Sigmoid colon (tissue), 6 donors: ENCODE measurements at regions not wholly inside any gene's neighbourhood (a gene's known extent, or its start where the extent isn't known, plus 50 kb on each side); places are given as distances from the start of the nearest gene placed in this dataset.

Experiments used
- DNase-seq: peaks from one replicate; pipeline ENCODE4 v3.0.0-alpha.2; 2019
- H3K27ac ChIP-seq, 4 donors: fragments of 200-600 bp; sonication (generic); one replicate each; pipeline ENCODE4 v1.5.1; 2016 to 2019; ENCODE audit warnings: mild to moderate bottlenecking in 1 of 4
- H3K27me3 ChIP-seq, 3 donors: fragments of 200-600 bp; sonication (generic); one replicate each; pipeline ENCODE4 v1.5.1; 2019; ENCODE audit warnings: mild to moderate bottlenecking in 1 of 3
- H3K36me3 ChIP-seq, 4 donors: fragments of 200-600 bp; sonication (generic); one replicate each; pipeline ENCODE4 v1.5.1; 2016 to 2019
- H3K4me1 ChIP-seq, 4 donors: fragments of 200-600 bp; sonication (generic); one replicate each; pipeline ENCODE4 v1.5.1; 2017 to 2019
- H3K4me3 ChIP-seq, 4 donors: fragments of 200-600 bp; sonication (generic); one replicate each; pipeline ENCODE4 v1.5.1; 2017 to 2019; ENCODE audit warnings: mild to moderate bottlenecking in 2 of 4, moderate library complexity in 1 of 4
- H3K9me3 ChIP-seq, 4 donors: fragments of 200-600 bp in 3 of 4; sonication (generic) in 3 of 4; one replicate each; pipeline versions ENCODE4 v1.5.1 to v1.6.1; 2013 to 2019
- EP300 ChIP-seq, 4 donors: sonication (generic); formaldehyde crosslinking; IDR thresholded peaks; one replicate each; pipeline ENCODE4 v1.6.1; 2017; ENCODE audit warnings: antibody characterized with exemption in 4 of 4
- POLR2A ChIP-seq, 2 donors: fragments of 450-650 bp; IDR thresholded peaks; one replicate each; pipeline ENCODE4 v1.6.1; 2016; ENCODE audit warnings: antibody characterized with exemption in 2 of 2, mild to moderate bottlenecking in 2 of 2, moderate library complexity in 2 of 2
- POLR2AphosphoS5 ChIP-seq, 4 donors: sonication (generic); formaldehyde crosslinking; IDR thresholded peaks; one replicate each; pipeline ENCODE4 v1.6.1; 2017; ENCODE audit warnings: antibody characterized with exemption in 4 of 4
- WGBS, 2 donors: extraction: QIAGEN DNeasy Blood & Tissue Kit; methylation state at CpG; one replicate each; pipeline ENCODE4 v1.1.7; 2013; 5-methylcytosine and 5-hydroxymethylcytosine counted together
- intact Hi-C: fragments of 100-400 bp; cut with DNase I; formaldehyde crosslinking; loops from one replicate; pipeline ENCODE4 v1.15.1; 2023
- TF ChIP-seq, protein P1 (sequence below), 4 experiments: fragments of 450-650 bp in 3 of 4; fragments of 200-600 bp in 1 of 4; IDR thresholded peaks; one replicate each; pipeline ENCODE4 v1.5.1; 2016 to 2019; ENCODE audit warnings: antibody characterized with exemption in 4 of 4, mild to moderate bottlenecking in 3 of 4, moderate library complexity in 2 of 4
- donor health status: healthy with polysubstance abuse.
- donor health status: healthy.

DNA sequence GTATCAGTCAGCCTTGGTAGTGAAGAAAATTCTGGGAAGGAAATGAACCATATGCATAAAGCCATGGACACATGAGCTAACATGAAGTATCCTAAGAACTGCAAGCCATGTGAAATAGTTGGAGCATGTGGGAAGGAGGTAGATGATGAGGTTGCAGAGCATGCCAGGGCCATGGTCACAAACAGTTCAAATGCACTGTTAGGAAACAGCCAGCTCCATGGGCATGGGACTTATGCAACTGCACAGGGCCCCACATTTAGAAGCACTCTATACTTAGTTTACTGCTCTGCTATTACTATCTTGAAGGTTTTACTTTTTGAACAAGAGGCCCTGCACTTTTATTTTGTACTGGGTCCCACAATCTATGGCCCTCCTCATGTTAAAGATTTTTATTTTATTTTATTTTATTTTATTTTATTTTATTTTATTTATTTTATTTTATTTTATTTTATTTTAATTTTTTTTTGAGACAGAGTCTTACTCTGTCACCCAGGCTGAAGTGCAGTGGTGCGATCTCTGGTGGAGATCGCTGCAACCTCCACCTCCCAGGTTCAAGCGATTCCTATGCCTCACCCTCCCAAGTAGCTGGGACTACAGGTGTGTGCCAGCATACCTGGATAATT lies 169.1 kb downstream of the IBTK start:
- Histone ChIP-seq H3K27ac (no peak overlapping the region), H3K4me1 (peaks cover 0 to 13% (median 11%) of the 10 kb centered on the region in 4 donors), H3K9me3 (no peaks in the 10 kb centered on the region), H3K4me3 (no peak overlapping the region), H3K36me3 (no peaks in the 10 kb centered on the region), H3K27me3 (no peaks in the 10 kb centered on the region)
- 98% methylated on average over 3 of the region's 3 CpGs for whole genome bisulfite sequencing, 2 donors
- TF ChIP-seq EP300 (IDR thresholded peaks at IDR 0.05): no peak
- no peak for TF ChIP-seq POLR2A (IDR thresholded peaks at IDR 0.05)
- TF ChIP-seq, protein P1, sequence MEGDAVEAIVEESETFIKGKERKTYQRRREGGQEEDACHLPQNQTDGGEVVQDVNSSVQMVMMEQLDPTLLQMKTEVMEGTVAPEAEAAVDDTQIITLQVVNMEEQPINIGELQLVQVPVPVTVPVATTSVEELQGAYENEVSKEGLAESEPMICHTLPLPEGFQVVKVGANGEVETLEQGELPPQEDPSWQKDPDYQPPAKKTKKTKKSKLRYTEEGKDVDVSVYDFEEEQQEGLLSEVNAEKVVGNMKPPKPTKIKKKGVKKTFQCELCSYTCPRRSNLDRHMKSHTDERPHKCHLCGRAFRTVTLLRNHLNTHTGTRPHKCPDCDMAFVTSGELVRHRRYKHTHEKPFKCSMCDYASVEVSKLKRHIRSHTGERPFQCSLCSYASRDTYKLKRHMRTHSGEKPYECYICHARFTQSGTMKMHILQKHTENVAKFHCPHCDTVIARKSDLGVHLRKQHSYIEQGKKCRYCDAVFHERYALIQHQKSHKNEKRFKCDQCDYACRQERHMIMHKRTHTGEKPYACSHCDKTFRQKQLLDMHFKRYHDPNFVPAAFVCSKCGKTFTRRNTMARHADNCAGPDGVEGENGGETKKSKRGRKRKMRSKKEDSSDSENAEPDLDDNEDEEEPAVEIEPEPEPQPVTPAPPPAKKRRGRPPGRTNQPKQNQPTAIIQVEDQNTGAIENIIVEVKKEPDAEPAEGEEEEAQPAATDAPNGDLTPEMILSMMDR (IDR thresholded peaks at IDR 0.05): no peak
- no peak for TF ChIP-seq POLR2AphosphoS5 (IDR thresholded peaks at IDR 0.05)
- no peak for DNase-seq
- intact Hi-C loops: no loop called here

DNA sequence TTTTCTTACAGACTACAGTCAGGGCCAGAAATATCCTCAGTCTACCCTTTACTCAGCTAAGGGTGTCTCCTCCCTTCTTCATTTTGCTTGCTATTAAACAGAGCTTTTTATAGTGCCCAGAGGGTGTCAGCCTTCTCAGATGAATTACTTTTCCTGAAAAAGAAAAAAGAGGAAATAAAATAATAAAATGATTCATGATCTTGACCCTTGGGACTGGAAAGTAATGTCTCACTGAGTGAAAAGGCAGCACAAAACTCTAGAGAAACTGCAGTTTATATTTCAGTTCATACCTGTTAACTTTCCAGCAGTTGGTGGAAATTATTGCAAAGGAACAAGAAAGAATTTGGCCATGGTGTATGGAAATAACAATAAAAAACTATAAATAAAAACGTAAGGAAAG lies 170.6 kb downstream of the IBTK start:
- no peaks in the 10 kb centered on the region for H3K9me3 ChIP-seq
- no peak for DNase-seq
- H3K27ac ChIP-seq: no peak overlapping the region
- 6 to 36% methylated on average over 1 of the region's 1 CpG for WGBS, 2 donors
- no peak for TF ChIP-seq EP300 (IDR thresholded peaks at IDR 0.05)
- no peak for TF ChIP-seq POLR2A (IDR thresholded peaks at IDR 0.05)
- TF ChIP-seq, protein P1 (IDR thresholded peaks at IDR 0.05): no peak
- TF ChIP-seq POLR2AphosphoS5 (IDR thresholded peaks at IDR 0.05): no peak
- H3K4me1 ChIP-seq: peaks cover 0 to 13% (median 11%) of the 10 kb centered on the region in 4 donors
- no peaks in the 10 kb centered on the region for H3K27me3 ChIP-seq
- H3K4me3 ChIP-seq: no peak overlapping the region
- no peaks in the 10 kb centered on the region for H3K36me3 ChIP-seq
- intact Hi-C loops: no loop called here

DNA sequence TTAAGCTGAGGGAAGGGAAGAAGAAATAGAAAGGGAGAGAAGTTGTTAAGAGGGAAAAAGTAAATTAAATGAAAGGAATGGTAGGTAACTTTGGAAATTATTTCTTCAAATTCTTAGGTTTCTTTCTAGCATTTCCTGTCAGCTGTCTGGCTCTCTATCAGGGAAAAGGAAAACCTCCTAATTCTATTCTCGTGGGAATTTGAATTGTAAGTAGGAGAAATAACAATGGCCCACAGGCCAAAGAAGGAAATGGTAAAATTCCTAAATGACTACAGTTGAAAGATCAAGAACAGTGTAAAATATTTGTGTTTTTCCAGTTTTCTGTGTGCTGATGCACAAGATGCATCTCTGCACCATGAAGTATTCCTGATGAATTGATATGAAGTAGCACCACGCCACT lies 173.0 kb downstream of the IBTK start:
- no peaks in the 10 kb centered on the region for H3K27me3 ChIP-seq
- TF ChIP-seq POLR2AphosphoS5 (IDR thresholded peaks at IDR 0.05) (no peak), POLR2A (IDR thresholded peaks at IDR 0.05) (no peak), EP300 (IDR thresholded peaks at IDR 0.05) (no peak)
- TF ChIP-seq, protein P1 (IDR thresholded peaks at IDR 0.05): no peak
- WGBS, 2 donors: 79 to 84% methylated on average over 2 of the region's 2 CpGs
- intact Hi-C loops: no loop called here
- H3K4me1 ChIP-seq: peaks cover 0 to 13% (median 11%) of the 10 kb centered on the region in 4 donors
- no peak overlapping the region for H3K27ac ChIP-seq
- no peaks in the 10 kb centered on the region for H3K36me3 ChIP-seq
- DNase-seq: no peak
- H3K4me3 ChIP-seq: no peak overlapping the region
- no peaks in the 10 kb centered on the region for H3K9me3 ChIP-seq

DNA sequence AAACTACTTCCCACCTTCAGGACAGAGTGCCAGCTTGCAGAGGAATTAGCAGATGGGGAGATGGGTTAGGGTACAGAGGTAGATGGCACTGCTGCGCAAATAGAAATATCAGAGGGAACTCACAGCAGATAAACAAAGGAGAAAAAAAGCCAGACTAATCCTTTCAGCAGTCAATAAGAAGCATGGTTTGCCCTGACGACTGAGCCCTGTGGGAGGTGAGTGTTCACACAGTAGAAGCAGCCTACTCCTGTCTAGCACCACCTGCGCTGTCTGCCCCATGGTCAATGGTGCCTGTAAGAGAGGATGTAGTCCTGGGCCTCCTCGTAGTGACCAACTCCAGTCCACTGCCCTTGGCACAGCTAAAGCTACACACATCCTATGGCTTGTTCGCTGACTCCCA lies 174.1 kb downstream of the IBTK start:
- H3K27ac ChIP-seq: no peak overlapping the region
- H3K27me3 ChIP-seq: no peaks in the 10 kb centered on the region
- DNase-seq: no peak
- H3K4me1 ChIP-seq: peaks cover 0 to 13% (median 11%) of the 10 kb centered on the region in 4 donors
- TF ChIP-seq POLR2AphosphoS5 (IDR thresholded peaks at IDR 0.05): no peak
- TF ChIP-seq POLR2A (IDR thresholded peaks at IDR 0.05): no peak
- TF ChIP-seq EP300 (IDR thresholded peaks at IDR 0.05): no peak
- TF ChIP-seq, protein P1 (IDR thresholded peaks at IDR 0.05): no peak
- no peaks in the 10 kb centered on the region for H3K36me3 ChIP-seq
- intact Hi-C loops: no loop called here
- WGBS, 2 donors: 87 to 88% methylated on average over 5 of the region's 5 CpGs
- no peak overlapping the region for H3K4me3 ChIP-seq
- H3K9me3 ChIP-seq: no peaks in the 10 kb centered on the region

DNA sequence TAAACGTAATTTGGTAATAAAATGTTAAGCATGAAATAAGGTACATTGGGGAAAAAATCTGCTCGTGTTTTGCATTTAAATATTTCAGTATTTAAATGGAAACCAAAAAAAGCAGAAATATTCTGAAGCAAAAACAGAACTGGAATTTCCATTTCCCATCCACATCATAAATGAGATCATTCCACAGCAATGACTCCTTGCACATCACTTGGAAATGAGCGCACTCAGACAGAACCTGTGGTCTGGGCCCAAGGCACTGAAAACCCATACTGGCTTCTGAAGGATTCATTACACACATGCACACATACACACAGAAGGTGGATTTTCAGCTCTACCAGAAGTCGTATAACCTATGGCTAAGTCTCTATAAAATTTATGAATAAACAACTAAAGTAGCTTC lies 174.8 kb downstream of the IBTK start:
- DNase-seq: no peak
- TF ChIP-seq POLR2A (IDR thresholded peaks at IDR 0.05) (no peak), EP300 (IDR thresholded peaks at IDR 0.05) (no peak), POLR2AphosphoS5 (IDR thresholded peaks at IDR 0.05) (no peak)
- TF ChIP-seq, protein P1 (IDR thresholded peaks at IDR 0.05): no peak
- Histone ChIP-seq H3K27ac (no peak overlapping the region), H3K36me3 (no peaks in the 10 kb centered on the region), H3K4me3 (no peak overlapping the region), H3K27me3 (no peaks in the 10 kb centered on the region), H3K9me3 (no peaks in the 10 kb centered on the region), H3K4me1 (peaks cover 0 to 13% (median 11%) of the 10 kb centered on the region in 4 donors)
- intact Hi-C loops: no loop called here
- WGBS, 2 donors: 39 to 72% methylated on average over 4 of the region's 4 CpGs
